GM23248 (cell line): ENCODE measurements at regions not wholly inside any gene's neighbourhood (a gene's known extent, or its start where the extent isn't known, plus 50 kb on each side); places are given as distances from the start of the nearest gene placed in this dataset.

Source experiments
- EZH2 ChIP-seq: fragments of 200-600 bp; sonication (generic); IDR thresholded peaks from 2 replicates; pipeline ENCODE4 v1.6.1; 2018; ENCODE audit warnings: antibody characterized with exemption, mild to moderate bottlenecking; ENCODE audit not compliant: insufficient read depth, poor library complexity, severe bottlenecking
- EZH2phosphoT487 ChIP-seq: fragments of 200-600 bp; sonication (generic); IDR thresholded peaks from 2 replicates; pipeline ENCODE4 v1.6.1; 2018; ENCODE audit warnings: antibody characterized with exemption, moderate library complexity, mild to moderate bottlenecking, low read depth; ENCODE audit not compliant: insufficient read depth

GRCh38 chr20:58597249-58597891 lies 53.7 kb upstream of the STX16 start:
- TF ChIP-seq EZH2 (no peak), EZH2phosphoT487 (no peak)
